Psoas muscle (tissue), 7 donors: ENCODE measurements at regions not wholly inside any gene's neighbourhood (a gene's known extent, or its start where the extent isn't known, plus 50 kb on each side); places are given as distances from the start of the nearest gene placed in this dataset.

Experiments used
- ATAC-seq, 4 donors: fragments of 200-7000 bp; cut with Tn5 transposase; one replicate each; pipeline ENCODE4 v1.9.1; 2020; ENCODE audit warnings: moderate library complexity in 3 of 4, mild to moderate bottlenecking in 2 of 4
- DNase-seq, 2 donors: peaks; one replicate each; pipeline ENCODE4 v3.0.0-alpha.2; 2020
- H3K27ac ChIP-seq: fragments of 200-600 bp; one replicate; pipeline ENCODE4 v1.8.0; 2022
- H3K27me3 ChIP-seq, 3 donors: fragments of 200-600 bp in 1 of 3; one replicate each; pipeline versions ENCODE4 v1.6.1 to v1.8.0; 2013 to 2022; ENCODE audit warnings: low read length in 2 of 3, mild to moderate bottlenecking in 2 of 3, moderate library complexity in 1 of 3; ENCODE audit not compliant: insufficient read depth in 3 of 3
- H3K36me3 ChIP-seq, 2 donors: fragments of 200-600 bp in 1 of 2; one replicate each; pipeline versions ENCODE4 v1.6.1 to v1.8.0; 2013 to 2022; ENCODE audit warnings: low read depth in 1 of 2, mild to moderate bottlenecking in 1 of 2, moderate library complexity in 1 of 2; ENCODE audit not compliant: insufficient read depth in 1 of 2
- H3K4me1 ChIP-seq: fragments of 200-600 bp; one replicate; pipeline ENCODE4 v1.8.0; 2022
- H3K4me3 ChIP-seq: fragments of 200-600 bp; one replicate; pipeline ENCODE4 v1.8.0; 2022; ENCODE audit warnings: mild to moderate bottlenecking
- H3K9me3 ChIP-seq: fragments of 200-600 bp; one replicate; pipeline ENCODE4 v1.8.0; 2022
- CTCF ChIP-seq: fragments of 200-600 bp; IDR thresholded peaks from one replicate; pipeline ENCODE4 v1.8.0; 2022; ENCODE audit warnings: antibody characterized with exemption
- WGBS, 3 donors: extraction: QIAGEN DNeasy Blood & Tissue Kit; methylation state at CpG; one replicate each; pipeline versions ENCODE4 v1.1.6 to v1.1.7; 2013; 5-methylcytosine and 5-hydroxymethylcytosine counted together
- intact Hi-C, 2 donors: fragments of 100-400 bp; cut with DNase I; formaldehyde crosslinking; loops; one replicate each; pipeline versions ENCODE4 v1.11.0 to v1.14.2; 2022
- donor health status: healthy with polysubstance abuse.
- donor health status: DM: no; HTN: no; CAD: no; lungs with moderate emphysema.
- donor health status: Bipolar disorder and iron deficiency.
- donor health status: healthy.
- donor health status: DM: yes; HTN: yes; CAD: no.
- donor health status: DM: no; HTN: no; CAD: no.
- donor health status: DM: yes; HTN: yes; CAD: no.

- Histone ChIP-seq H3K36me3 (no peaks in the 10 kb centered on the region), H3K4me1 (no peaks in the 10 kb centered on the region), H3K4me3 (no peak overlapping the region), H3K27me3 (no peaks in the 10 kb centered on the region), H3K27ac (no peak overlapping the region), H3K9me3 (no peaks in the 10 kb centered on the region)
- intact Hi-C loops = no loop called here
- no peak for DNase-seq
- no peak for TF ChIP-seq CTCF
- 89 to 90% (median 90%) methylated on average over 3 of the region's 3 CpGs for WGBS, 3 donors
- no peak for ATAC-seq
Observed at GRCh38 chr6:50443144-50443543, 270.2 kb upstream of the TFAP2D start.

DNA sequence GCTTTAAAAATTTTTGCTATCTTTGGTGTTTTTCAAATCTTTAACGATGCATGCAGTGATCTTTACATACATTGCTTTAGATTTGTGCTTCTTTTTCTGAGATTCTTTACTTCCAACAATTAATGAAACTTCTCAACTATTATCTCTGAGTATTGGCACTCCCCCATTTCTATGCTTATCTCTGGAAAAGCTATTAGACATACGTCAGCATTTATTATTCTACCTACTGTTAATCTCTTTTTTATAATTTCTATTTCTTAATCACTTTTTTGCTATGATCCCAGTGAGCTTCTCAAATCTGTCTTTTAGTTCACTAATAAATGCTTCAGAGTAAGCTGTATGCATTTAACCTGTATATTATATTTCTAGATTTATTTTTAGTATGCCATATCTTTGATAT lies 264.2 kb upstream of the TFAP2D start:
- Histone ChIP-seq H3K36me3 (no peaks in the 10 kb centered on the region), H3K4me1 (no peaks in the 10 kb centered on the region), H3K27me3 (no peaks in the 10 kb centered on the region), H3K9me3 (no peaks in the 10 kb centered on the region), H3K27ac (no peak overlapping the region), H3K4me3 (no peak overlapping the region)
- WGBS, 3 donors = 69 to 76% (median 73%) methylated on average over 2 of the region's 2 CpGs
- no peak for TF ChIP-seq CTCF
- ATAC-seq (no peak), DNase-seq (no peak)
- intact Hi-C loops = no loop called here

DNA sequence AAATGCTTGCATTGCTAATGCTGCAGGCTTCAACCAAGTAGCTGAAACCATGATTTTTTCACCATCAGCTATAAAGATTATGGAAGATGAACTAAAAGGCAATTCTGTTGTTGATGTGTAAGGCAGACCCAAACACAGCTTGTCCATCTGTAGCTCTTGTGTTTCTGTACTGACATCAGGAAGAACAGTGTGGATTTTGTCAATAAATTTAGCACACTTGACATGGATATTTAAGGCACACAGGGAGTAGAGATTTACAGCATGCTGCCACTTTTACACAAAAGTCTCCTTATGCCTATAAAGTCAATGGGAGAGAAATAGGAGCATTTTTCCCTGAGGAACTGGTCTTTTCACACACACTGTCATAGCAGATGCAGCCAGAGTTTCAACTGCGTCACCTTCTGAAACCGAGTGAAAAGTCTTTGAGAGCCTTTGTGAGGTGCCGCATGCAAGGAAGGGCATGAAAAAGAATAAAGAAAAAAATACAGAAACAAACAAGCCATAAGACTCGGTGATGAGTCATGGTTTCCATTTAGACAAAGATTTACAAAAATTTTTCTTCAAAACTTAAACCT lies 261.4 kb upstream of the TFAP2D start:
- H3K4me3 ChIP-seq = no peak overlapping the region
- ATAC-seq (no peak), DNase-seq (no peak)
- 65 to 75% (median 73%) methylated on average over 4 of the region's 4 CpGs for WGBS, 3 donors
- H3K36me3 ChIP-seq = no peaks in the 10 kb centered on the region
- intact Hi-C loops = no loop called here
- H3K27me3 ChIP-seq = no peaks in the 10 kb centered on the region
- H3K9me3 ChIP-seq = no peaks in the 10 kb centered on the region
- H3K4me1 ChIP-seq = no peaks in the 10 kb centered on the region
- H3K27ac ChIP-seq = no peak overlapping the region
- no peak for TF ChIP-seq CTCF

DNA sequence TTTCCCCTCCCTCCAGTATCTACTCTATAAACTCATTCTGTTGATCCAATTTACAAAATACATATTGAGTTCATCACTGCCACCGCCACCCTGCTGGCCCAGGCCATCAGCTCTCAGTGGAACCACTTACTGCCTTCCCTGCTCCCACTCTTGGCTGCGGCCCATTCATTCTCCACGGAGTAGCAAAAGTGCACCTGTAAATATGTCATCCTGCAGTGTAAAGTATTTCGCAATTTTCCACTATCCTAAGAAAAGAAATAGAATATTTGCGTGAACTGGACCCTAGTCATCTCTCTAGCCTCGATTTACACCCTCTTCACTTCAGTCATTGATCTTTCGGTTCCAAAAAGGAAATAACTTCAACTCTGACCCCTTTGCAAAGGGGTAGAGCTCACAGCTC lies 258.3 kb upstream of the TFAP2D start:
- 73 to 79% (median 76%) methylated on average over 7 of the region's 7 CpGs for WGBS, 3 donors
- H3K36me3 ChIP-seq = no peaks in the 10 kb centered on the region
- H3K27me3 ChIP-seq = no peaks in the 10 kb centered on the region
- H3K4me1 ChIP-seq = no peaks in the 10 kb centered on the region
- no peaks in the 10 kb centered on the region for H3K9me3 ChIP-seq
- intact Hi-C loops = no loop called here
- no peak overlapping the region for H3K4me3 ChIP-seq
- TF ChIP-seq CTCF = no peak
- DNase-seq (no peak), ATAC-seq (no peak)
- no peak overlapping the region for H3K27ac ChIP-seq

- Histone ChIP-seq H3K27me3 (no peaks in the 10 kb centered on the region), H3K4me1 (no peaks in the 10 kb centered on the region), H3K4me3 (no peak overlapping the region), H3K36me3 (no peaks in the 10 kb centered on the region), H3K9me3 (no peaks in the 10 kb centered on the region), H3K27ac (no peak overlapping the region)
- 77 to 85% (median 77%) methylated on average over 2 of the region's 2 CpGs for WGBS, 3 donors
- no peak for DNase-seq
- TF ChIP-seq CTCF = no peak
- intact Hi-C loops = no loop called here
- no peak for ATAC-seq
Observed at GRCh38 chr6:50457351-50457750, 256.0 kb upstream of the TFAP2D start.
